AG04450 (cell line): ENCODE measurements at regions not wholly inside any gene's neighbourhood (a gene's known extent, or its start where the extent isn't known, plus 50 kb on each side); places are given as distances from the start of the nearest gene placed in this dataset.

Experiments
- CTCF ChIA-PET: fragments of 300-600, 350-600 bp; formaldehyde crosslinking; extraction: SDS; loops from one replicate; lab custom pipeline; 2022; ENCODE audit warnings: antibody characterized with exemption, inconsistent platforms; lab: Charles Lee
- POLR2A ChIA-PET: fragments of 350-600 bp; formaldehyde crosslinking; extraction: SDS; loops from one replicate; lab custom pipeline; 2021; ENCODE audit warnings: antibody characterized with exemption, inconsistent platforms; lab: Yijun Ruan, JAX
- DNase-seq: peaks from one replicate; pipeline ENCODE4 v3.0.0-alpha.2; 2011; ENCODE audit warnings: low read depth, low spot score
- H3K27ac ChIP-seq: one replicate; pipeline ENCODE4 v1.5.1; 2012; ENCODE audit warnings: low read depth, low read length, control low read depth
- H3K27me3 ChIP-seq: one replicate; pipeline ENCODE4 v1.6.0; 2012; ENCODE audit warnings: low read length; ENCODE audit not compliant: control insufficient read depth, insufficient read depth
- H3K4me3 ChIP-seq: 2 replicates; pipeline ENCODE4 v1.5.1; 2011; ENCODE audit warnings: mild to moderate bottlenecking, low read depth, low read length, control low read depth
- H3K9me3 ChIP-seq: 2 replicates; pipeline ENCODE4 v1.5.1; 2012; ENCODE audit warnings: low read length; ENCODE audit not compliant: control insufficient read depth, insufficient read depth
- CTCF ChIP-seq: IDR thresholded peaks from 2 replicates; pipeline ENCODE4 v1.5.1; 2011; ENCODE audit warnings: low read depth, low read length, control low read depth, inconsistent platforms

GRCh38 chr19:28560786-28561185, 652.2 kb downstream of the UQCRFS1 start:
- no peak overlapping the region for H3K4me3 ChIP-seq
- H3K9me3 ChIP-seq: peaks cover 18% of the 10 kb centered on the region; the same call in 1 of the 2 replicates
- H3K27ac ChIP-seq: no peak overlapping the region
- no peak for TF ChIP-seq CTCF
- ChIA-PET POLR2A (interaction anchor here (0.6 kb wide), 1 partner anchor 950 kb away, joined by 3 read pairs; no protein-coding TSS in a partner anchor), CTCF (no interaction called here)
- DNase-seq: no peak
- no peaks in the 10 kb centered on the region for H3K27me3 ChIP-seq

- TF ChIP-seq CTCF: no peak
- no peak overlapping the region for H3K4me3 ChIP-seq
- no peak overlapping the region for H3K27ac ChIP-seq
- DNase-seq: no peak
- no peaks in the 10 kb centered on the region for H3K27me3 ChIP-seq
- CTCF ChIA-PET: no interaction called here
- H3K9me3 ChIP-seq: peaks cover 26% of the 10 kb centered on the region; the same call in 1 of the 2 replicates
- POLR2A ChIA-PET: no interaction called here
These were observed 654.2 kb downstream of the UQCRFS1 start for GRCh38 chr19:28558783-28559182.

DNA sequence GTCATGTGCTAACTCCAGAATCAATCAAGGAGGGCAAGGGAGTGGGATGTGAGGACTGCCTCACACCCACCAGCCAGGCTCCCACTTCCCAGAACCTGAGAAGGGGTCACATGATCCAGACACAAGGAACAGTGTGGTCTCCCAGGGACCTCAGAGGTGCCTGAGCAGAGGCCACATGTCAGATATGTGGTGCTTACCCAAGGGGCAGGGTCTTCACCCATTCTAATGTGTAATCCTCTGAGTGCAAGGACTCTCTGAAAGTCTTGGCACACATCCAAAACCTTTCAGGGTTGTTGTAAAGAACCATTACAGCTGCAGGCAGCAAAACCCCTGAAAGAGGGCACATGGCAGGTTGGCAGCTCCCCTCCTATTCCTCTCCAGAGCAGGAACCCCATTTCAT, 656.6 kb downstream of the UQCRFS1 start:
- CTCF ChIA-PET: no interaction called here
- TF ChIP-seq CTCF: no peak

DNA sequence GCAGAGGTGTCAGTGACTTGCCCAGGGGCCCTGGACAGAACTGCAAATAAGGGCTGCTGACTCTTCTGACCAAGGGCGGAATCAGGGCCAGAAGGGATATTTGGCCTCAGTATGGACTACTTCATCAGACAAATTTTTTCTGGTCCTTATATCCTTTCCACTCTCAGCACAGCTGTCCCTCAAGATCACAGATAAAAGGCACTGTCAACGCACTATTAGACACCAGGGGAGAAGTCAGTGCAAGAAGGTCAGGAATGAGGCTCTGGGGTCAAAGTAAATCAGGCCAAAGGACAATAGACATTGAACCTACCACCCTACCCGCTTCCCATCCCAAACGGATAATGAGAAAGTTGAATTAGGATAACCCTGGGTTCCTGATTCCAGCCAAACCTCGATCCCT, 657.6 kb downstream of the UQCRFS1 start:
- Histone ChIP-seq H3K4me3 (no peak overlapping the region), H3K9me3 (peaks cover 42% of the 10 kb centered on the region), H3K27me3 (no peaks in the 10 kb centered on the region), H3K27ac (no peak overlapping the region)
- ChIA-PET CTCF (no interaction called here), POLR2A (no interaction called here)
- no peak for TF ChIP-seq CTCF
- DNase-seq: no peak

More for the DNA sequence above, 656.6 kb downstream of the UQCRFS1 start:
- POLR2A ChIA-PET: no interaction called here
- Histone ChIP-seq H3K27ac (no peak overlapping the region), H3K4me3 (no peak overlapping the region), H3K9me3 (peaks cover 36% of the 10 kb centered on the region), H3K27me3 (no peaks in the 10 kb centered on the region)
- no peak for DNase-seq

GRCh38 chr19:28554321-28555091, 658.4 kb downstream of the UQCRFS1 start:
- Histone ChIP-seq H3K27me3 (no peaks in the 10 kb centered on the region), H3K4me3 (no peak overlapping the region), H3K27ac (no peak overlapping the region), H3K9me3 (peaks cover 50% of the 10 kb centered on the region)
- TF ChIP-seq CTCF: no peak
- POLR2A ChIA-PET: no interaction called here
- CTCF ChIA-PET: no interaction called here
- no peak for DNase-seq
